Tibial nerve (tissue), 4 donors: ENCODE measurements at regions not wholly inside any gene's neighbourhood (a gene's known extent, or its start where the extent isn't known, plus 50 kb on each side); places are given as distances from the start of the nearest gene placed in this dataset.

Source experiments
- EP300 ChIP-seq, 2 donors: sonication (generic); formaldehyde crosslinking; IDR thresholded peaks; one replicate each; pipeline ENCODE4 v1.6.1; 2017; ENCODE audit warnings: antibody characterized with exemption in 2 of 2, mild to moderate bottlenecking in 1 of 2
- TF ChIP-seq, protein P1 (sequence below), 5 experiments: fragments of 200-600 bp in 3 of 5; fragments of 450-650 bp in 2 of 5; sonication (generic) in 3 of 5; IDR thresholded peaks; one replicate each; pipeline ENCODE4 v1.5.1; 2016 to 2019; ENCODE audit warnings: antibody characterized with exemption in 5 of 5, mild to moderate bottlenecking in 3 of 5, moderate library complexity in 2 of 5

DNA sequence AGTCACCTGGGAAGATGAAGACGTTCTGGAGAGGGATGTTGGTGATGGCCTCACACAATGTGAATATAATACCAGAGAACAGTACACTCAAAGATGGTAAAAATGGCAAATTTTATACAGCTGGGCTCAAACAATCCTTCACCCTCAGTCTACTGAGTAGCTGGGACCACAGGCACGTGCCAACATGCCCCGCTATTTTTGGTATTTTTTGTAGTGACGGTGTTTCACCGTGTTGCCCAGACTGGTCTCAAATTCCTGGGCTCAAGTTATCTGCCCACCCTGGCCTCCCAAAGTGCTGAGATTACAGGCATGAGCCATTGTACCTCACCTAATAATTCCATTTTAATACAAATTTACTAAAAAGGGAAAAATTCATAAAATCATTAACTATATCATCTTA, 280.3 kb upstream of the HSFY2 start:
- TF ChIP-seq, protein P1, sequence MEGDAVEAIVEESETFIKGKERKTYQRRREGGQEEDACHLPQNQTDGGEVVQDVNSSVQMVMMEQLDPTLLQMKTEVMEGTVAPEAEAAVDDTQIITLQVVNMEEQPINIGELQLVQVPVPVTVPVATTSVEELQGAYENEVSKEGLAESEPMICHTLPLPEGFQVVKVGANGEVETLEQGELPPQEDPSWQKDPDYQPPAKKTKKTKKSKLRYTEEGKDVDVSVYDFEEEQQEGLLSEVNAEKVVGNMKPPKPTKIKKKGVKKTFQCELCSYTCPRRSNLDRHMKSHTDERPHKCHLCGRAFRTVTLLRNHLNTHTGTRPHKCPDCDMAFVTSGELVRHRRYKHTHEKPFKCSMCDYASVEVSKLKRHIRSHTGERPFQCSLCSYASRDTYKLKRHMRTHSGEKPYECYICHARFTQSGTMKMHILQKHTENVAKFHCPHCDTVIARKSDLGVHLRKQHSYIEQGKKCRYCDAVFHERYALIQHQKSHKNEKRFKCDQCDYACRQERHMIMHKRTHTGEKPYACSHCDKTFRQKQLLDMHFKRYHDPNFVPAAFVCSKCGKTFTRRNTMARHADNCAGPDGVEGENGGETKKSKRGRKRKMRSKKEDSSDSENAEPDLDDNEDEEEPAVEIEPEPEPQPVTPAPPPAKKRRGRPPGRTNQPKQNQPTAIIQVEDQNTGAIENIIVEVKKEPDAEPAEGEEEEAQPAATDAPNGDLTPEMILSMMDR (IDR thresholded peaks at IDR 0.05), result no peak
- no peak for TF ChIP-seq EP300 (IDR thresholded peaks at IDR 0.05)
